SK-N-MC (cell line): ENCODE measurements at regions not wholly inside any gene's neighbourhood (a gene's known extent, or its start where the extent isn't known, plus 50 kb on each side); places are given as distances from the start of the nearest gene placed in this dataset.
"Not testable (repeated sequence)": the region's sequence is repeated elsewhere in the genome, so short reads cannot be mapped to it uniquely, and the experiment has no call there.

Experiments
- EZH2 ChIP-seq: fragments of 200-600 bp; sonication (generic); IDR thresholded peaks from one replicate; pipeline ENCODE4 v1.6.1; 2017; ENCODE audit warnings: antibody characterized with exemption
- POLR2AphosphoS5 ChIP-seq: IDR thresholded peaks from 2 replicates; pipeline ENCODE4 v1.6.1; 2012; ENCODE audit warnings: mild to moderate bottlenecking, low read depth, low read length, borderline replicate concordance

GRCh38 chr2:235109561-235109960 is 157.7 kb downstream of the SH3BP4 start:
- not testable (repeated sequence) for TF ChIP-seq POLR2AphosphoS5, EZH2
